GM19023 (cell line): ENCODE measurements at regions not wholly inside any gene's neighbourhood (a gene's known extent, or its start where the extent isn't known, plus 50 kb on each side); places are given as distances from the start of the nearest gene placed in this dataset.
A peak's percentile ranks its signal among the peaks of the same experiment; 100 is the strongest.
"Not testable (repeated sequence)": the region's sequence is repeated elsewhere in the genome, so short reads cannot be mapped to it uniquely, and the experiment has no call there.

Experiments
- ATAC-seq: cut with Tn5 transposase; IDR thresholded peaks from one replicate; pipeline ENCODE4 v1.9.1; 2021; ENCODE audit warnings: mild to moderate bottlenecking, moderate library complexity; ENCODE audit not compliant: unreplicated experiment

DNA sequence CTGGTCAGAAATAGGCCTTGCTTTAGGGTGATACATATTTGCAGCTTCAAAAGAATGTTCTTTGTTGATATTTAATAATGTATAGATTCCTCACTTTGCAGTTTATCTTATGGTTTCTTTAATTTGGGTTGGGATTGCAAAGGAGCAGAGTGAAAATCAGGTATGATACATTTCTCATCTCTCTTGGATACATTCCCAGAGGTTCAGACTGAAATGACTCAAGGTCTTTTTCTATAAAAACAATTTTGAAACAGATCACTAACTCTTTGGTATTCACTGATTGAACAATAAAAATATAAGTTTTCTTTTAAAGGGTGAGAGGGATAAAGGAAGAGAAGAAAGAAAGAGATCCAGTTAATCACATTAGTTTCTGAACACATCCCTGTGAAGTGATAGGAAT lies 606.5 kb upstream of the CAMK1G start:
- ATAC-seq: no peak

GRCh38 chr1:208977638-208978256 lies 605.8 kb upstream of the CAMK1G start:
- ATAC-seq: no peak

- ATAC-seq: no peak
Observed at GRCh38 chr1:208979776-208980175, 603.7 kb upstream of the CAMK1G start.

- no peak for ATAC-seq
Observed at GRCh38 chr1:208980605-208981004, 602.9 kb upstream of the CAMK1G start.

GRCh38 chr1:208985231-208985630 lies 598.3 kb upstream of the CAMK1G start:
- no peak for ATAC-seq

DNA sequence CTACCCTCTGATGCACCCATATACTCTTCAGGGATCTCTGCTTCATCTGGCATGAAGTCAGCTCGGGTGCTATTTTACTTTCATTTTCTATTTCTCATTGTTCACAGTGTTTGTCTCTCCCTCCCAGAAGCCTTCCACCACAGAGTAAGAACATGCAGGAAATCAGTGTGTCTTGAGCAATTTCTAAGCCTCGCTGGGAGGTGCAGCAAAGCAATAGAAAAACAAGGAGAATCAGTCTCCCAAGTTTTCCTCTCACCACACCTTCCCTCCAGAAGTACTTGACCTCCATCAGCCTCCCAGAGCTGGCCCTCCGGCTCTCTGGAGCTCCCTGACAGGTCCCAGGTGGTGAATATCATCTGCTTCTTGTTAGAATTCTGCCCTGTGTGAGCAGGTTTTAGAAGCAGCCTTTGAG lies 594.7 kb upstream of the CAMK1G start:
- ATAC-seq: peak; percentile 91

- no peak for ATAC-seq
Observed at GRCh38 chr1:208990456-208990855, 593.1 kb upstream of the CAMK1G start.

- not testable (repeated sequence) for ATAC-seq
Observed at GRCh38 chr1:208997053-208997452, 586.5 kb upstream of the CAMK1G start.

- ATAC-seq: no peak
Observed at GRCh38 chr1:208997726-208998312, 585.7 kb upstream of the CAMK1G start.

DNA sequence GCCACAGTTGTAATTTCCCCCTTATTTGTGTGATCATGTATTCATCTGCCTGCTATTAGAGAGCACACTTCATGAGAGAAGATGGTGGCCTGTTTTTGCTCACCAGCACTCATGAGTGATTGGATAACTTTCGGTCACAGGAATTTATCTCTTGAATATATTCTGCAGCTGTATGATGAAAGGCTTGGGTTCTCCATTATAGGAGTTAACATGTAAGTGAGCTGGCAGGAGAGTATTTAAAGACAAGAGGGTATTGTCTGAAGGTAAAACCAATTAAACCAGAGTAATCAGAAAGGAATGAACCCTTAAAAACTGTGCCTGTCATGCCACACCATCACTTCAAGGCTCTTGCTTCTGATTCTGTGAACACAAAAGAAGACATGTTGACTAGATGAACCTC lies 574.9 kb upstream of the CAMK1G start:
- no peak for ATAC-seq

DNA sequence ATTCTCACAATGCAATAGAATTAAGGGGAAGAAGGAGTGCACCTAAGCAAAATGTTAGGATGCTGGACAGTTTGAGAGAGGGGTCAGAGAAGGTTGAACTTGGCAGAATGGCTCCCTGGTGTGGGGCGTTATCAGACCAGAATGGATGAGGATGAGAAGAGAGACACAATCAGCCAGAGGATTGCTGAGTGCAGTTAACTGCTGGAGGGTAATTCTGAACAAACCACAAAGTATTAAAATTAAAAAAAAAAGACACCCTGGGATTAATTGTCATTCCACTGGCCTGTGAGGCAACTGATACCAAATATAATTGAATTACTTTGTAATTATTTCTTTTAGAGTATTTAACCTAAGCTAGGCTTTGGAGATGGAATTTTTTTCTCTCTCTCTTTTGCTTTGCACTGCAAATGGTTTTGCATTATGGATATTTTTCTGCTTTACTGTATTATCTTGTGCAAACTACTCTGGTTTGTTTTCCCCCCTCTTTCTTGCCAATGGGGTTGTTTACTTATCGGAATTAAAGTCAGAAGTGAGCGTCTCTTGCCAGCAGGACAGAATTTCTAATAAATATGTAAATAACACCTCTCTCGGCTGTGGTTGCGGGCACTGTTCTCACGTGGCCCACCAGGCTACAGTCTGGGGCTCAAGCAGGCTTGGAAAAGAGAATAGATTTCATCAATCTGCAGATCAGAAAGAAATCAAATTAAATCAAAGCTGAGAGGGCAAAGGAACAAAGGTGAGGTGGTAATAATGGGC lies 572.9 kb upstream of the CAMK1G start:
- no peak for ATAC-seq

GRCh38 chr1:209012443-209013196 lies 570.9 kb upstream of the CAMK1G start:
- no peak for ATAC-seq

GRCh38 chr1:209015092-209015491 lies 568.4 kb upstream of the CAMK1G start:
- ATAC-seq: no peak

- no peak for ATAC-seq
Observed at GRCh38 chr1:209021622-209022021, 561.9 kb upstream of the CAMK1G start.

DNA sequence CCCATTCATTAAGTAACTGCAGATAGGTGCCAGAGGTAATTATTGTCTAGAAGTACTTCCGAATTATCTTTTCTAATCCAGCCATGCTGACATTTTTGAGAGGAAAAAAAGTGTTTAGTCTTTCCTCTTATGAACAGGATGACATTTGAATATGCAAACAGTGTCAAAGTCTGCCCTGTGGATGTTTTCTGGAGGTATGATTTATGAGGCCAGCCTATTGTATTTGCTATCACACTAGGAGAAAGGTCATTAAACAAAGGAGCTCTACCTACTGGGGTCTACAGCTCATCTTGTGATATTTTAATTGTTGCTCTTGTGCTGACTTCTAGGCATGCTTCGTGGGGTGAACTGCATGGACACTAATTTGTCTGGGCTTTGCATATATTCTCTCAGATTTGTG lies 559.7 kb upstream of the CAMK1G start:
- ATAC-seq: no peak

GRCh38 chr1:209029737-209030136 lies 553.8 kb upstream of the CAMK1G start:
- no peak for ATAC-seq

DNA sequence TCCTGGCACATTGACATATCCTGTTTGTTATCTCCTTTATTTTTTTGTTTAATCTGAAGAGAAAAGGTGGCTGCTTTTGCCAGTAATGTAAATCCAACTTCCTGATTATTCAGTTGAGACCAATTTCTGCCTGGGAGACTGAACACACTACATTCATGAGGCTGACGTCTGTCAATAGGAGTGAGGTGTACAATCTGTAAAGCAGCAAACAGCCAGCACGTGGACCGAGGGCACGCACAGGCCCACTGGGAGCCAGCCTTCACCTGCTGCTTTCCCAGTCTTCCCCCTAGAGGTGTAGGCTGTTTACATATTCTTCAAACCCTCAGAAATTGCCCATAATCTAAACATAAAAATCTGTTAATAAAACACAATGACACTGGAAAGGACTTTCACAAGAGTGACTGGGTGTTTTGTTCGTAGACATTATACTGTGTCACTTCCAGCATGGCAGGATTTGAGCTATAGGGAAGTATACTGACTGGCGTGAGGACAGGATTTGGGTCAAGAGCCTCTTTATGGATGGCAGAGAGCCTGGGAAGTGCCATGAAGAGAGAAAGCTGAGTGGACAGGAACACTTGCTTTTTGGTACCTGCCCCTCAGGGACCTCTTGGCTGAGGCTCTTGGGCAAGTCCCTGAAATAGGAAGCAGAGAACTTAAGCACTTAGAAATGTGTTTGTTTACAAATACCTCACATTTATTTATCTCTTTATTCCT lies 552.9 kb upstream of the CAMK1G start:
- no peak for ATAC-seq

- no peak for ATAC-seq
Observed at GRCh38 chr1:209037064-209037463, 546.5 kb upstream of the CAMK1G start.

DNA sequence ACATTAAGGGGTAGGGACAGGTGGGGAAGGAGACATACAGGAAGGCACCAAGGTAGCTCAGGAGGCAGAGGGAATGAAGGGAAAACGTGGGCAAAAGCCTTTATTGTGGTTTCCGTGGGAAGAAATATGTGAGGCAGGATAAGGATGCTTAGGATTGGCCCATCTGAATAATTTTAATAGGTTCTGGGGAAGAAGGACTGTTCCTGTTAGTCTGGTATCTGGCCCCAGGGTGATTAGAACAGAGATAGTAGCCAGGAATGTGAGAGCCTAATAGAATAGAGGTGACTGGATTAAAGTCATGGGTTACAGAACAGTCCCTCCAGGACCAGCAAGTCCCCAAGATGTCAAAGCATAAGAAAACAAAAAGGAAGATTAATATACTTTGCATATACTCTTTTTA lies 545.2 kb upstream of the CAMK1G start:
- no peak for ATAC-seq

GRCh38 chr1:209038735-209039134 lies 544.8 kb upstream of the CAMK1G start:
- ATAC-seq: no peak

- no peak for ATAC-seq
Observed at GRCh38 chr1:209040351-209040750, 543.2 kb upstream of the CAMK1G start.
